HFF-Myc (cell line): ENCODE measurements at regions not wholly inside any gene's neighbourhood (a gene's known extent, or its start where the extent isn't known, plus 50 kb on each side); places are given as distances from the start of the nearest gene placed in this dataset.

Experiments used
- DNase-seq: peaks from one replicate; pipeline ENCODE4 v3.0.0-alpha.2; 2011; ENCODE audit warnings: low read depth; ENCODE audit errors: extremely low read depth
- H3K4me3 ChIP-seq: replicated peaks from 2 replicates; pipeline ENCODE4 v1.5.1; 2011; ENCODE audit warnings: low read depth, mild to moderate bottlenecking, control low read depth, low read length
- CTCF ChIP-seq: IDR thresholded peaks from 2 replicates; pipeline ENCODE4 v1.5.1; 2012; ENCODE audit warnings: mild to moderate bottlenecking, low read depth, low read length, control low read depth; ENCODE audit errors: missing control alignments

DNA sequence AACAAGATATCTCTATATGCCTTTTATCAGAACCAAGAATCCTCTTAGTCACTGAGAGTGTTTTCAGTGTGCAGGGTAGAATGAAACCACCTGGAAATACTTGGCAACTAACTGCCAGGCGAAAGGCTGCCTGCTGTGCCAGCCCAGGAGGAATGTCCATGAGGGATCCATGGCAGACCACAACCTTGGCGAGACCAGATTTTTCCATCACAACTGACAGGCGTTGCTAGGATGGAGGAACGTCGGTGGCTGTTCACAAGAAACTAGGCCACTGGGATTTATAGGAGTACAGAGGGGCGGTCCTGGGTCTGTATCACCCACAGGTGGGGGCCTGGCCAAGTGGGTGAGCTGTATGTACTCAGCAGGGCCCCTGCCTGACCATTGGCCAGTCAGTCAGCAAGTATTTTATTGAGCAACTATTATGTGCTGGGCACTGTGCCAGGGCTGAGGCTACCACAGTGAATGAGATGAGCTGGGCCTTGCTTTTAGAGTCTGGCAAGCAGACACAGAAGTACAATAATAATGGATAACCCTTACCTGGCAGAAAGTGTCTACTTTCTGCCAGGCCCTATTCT lies 199.4 kb downstream of the FOXD2 start:
- TF ChIP-seq CTCF, result no peak
- H3K4me3 ChIP-seq, result no peak overlapping the region
- DNase-seq, result no peak

DNA sequence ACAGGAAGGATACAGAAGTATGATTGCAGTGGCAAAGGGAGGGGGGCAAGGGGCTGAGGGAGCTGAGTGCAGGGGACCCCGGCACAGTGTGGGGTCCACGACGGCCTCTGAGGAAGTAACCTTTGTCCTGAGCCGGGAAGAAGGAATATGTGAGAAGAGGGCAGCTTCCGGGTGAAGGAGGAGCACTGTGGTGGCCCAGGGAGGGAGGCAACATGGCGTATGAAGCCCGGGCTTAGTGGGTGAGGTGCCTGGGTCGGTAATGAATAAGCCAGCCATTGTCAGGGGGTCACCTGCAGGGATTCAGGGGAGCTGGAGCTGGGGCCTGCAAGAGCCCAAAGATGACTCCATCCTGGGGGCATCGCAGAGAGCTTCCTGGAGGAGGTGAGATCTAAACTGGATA lies 200.4 kb downstream of the FOXD2 start:
- TF ChIP-seq CTCF, result no peak
- no peak overlapping the region for H3K4me3 ChIP-seq
- no peak for DNase-seq

DNA sequence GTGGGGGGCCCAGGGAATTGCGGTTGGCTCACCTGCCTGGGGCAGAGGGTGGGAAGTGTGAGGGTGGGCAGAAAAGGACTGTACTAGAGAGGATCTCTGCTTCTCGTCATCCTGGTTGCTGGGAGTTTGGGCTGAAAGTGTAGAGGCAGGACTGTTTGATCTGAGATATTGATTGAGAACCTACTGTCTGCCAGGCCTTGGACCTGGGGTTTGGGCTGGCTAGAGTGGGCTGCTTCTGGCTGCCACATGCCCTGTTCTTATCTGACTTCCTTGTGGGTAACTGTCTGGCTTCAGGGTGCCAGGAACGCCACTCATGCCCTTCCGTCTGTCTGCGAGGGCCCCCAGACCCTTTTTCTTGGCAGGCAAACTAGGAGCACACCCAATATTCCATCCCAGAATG lies 200.9 kb downstream of the FOXD2 start:
- DNase-seq, result no peak
- TF ChIP-seq CTCF, result no peak
- H3K4me3 ChIP-seq, result no peak overlapping the region

GRCh38 chr1:47643306-47644211 lies 205.7 kb downstream of the FOXD2 start:
- H3K4me3 ChIP-seq, result no peak overlapping the region
- TF ChIP-seq CTCF, result no peak
- no peak for DNase-seq

DNA sequence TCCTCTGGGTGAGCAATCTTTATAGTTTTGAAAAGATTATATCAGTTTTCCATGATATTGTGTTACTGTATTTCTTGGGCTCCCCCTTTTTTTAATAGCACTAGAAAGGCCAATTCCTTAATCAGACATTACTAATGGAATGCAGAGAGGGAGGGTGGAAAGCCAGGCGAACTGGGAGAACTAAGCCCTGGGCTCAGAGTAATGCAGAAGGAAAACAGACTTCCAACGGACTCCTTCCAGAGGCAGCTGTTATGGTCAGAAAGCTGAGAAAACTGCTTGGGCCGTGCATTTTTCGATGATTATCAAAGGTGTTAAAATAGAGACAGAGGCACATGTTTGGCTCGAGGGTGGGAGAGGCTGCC lies 206.3 kb downstream of the FOXD2 start:
- no peak for DNase-seq
- no peak for TF ChIP-seq CTCF
- H3K4me3 ChIP-seq, result no peak overlapping the region

GRCh38 chr1:47645151-47645550 lies 207.3 kb downstream of the FOXD2 start:
- no peak overlapping the region for H3K4me3 ChIP-seq
- TF ChIP-seq CTCF, result no peak

More at GRCh38 chr1:47645151-47645550, 207.3 kb downstream of the FOXD2 start:
- DNase-seq, result no peak
